Epithelial cell of esophagus (primary cell): ENCODE measurements at regions not wholly inside any gene's neighbourhood (a gene's known extent, or its start where the extent isn't known, plus 50 kb on each side); places are given as distances from the start of the nearest gene placed in this dataset.
"Not testable (repeated sequence)": the region's sequence is repeated elsewhere in the genome, so short reads cannot be mapped to it uniquely, and the experiment has no call there.

ENCODE experiments used
- DNase-seq: peaks from one replicate; pipeline ENCODE4 v3.0.0; 2010; ENCODE audit warnings: low read depth
- H3K4me3 ChIP-seq: 2 replicates; pipeline ENCODE4 v1.5.1; 2011; ENCODE audit warnings: mild to moderate bottlenecking, low read length, control low read depth
- CTCF ChIP-seq: IDR thresholded peaks from 2 replicates; pipeline ENCODE4 v1.5.1; 2011; ENCODE audit warnings: low read depth, mild to moderate bottlenecking, low read length, control low read depth, inconsistent platforms; ENCODE audit not compliant: insufficient read depth; ENCODE audit errors: missing control alignments

- no peak overlapping the region for H3K4me3 ChIP-seq
- no peak for TF ChIP-seq CTCF
- DNase-seq, result no peak
Measured at GRCh38 chr14:22249770-22250169, 339.3 kb downstream of the DAD1 start.

- no peak overlapping the region for H3K4me3 ChIP-seq
- DNase-seq, result peak; percentile 69
- no peak for TF ChIP-seq CTCF
Measured at GRCh38 chr14:22243971-22244581, 344.9 kb downstream of the DAD1 start.

- DNase-seq, H3K4me3 ChIP-seq: not testable (repeated sequence)
Measured at GRCh38 chr14:22238320-22238719, 350.7 kb downstream of the DAD1 start.

- TF ChIP-seq CTCF, result no peak
- no peak for DNase-seq
- H3K4me3 ChIP-seq, result no peak overlapping the region
Measured at GRCh38 chr14:22233377-22233776, 355.6 kb downstream of the DAD1 start.

- no peak for DNase-seq
- no peak for TF ChIP-seq CTCF
- H3K4me3 ChIP-seq, result no peak overlapping the region
Measured at GRCh38 chr14:22232933-22233332, 356.1 kb downstream of the DAD1 start.

- no peak overlapping the region for H3K4me3 ChIP-seq
- no peak for TF ChIP-seq CTCF
- DNase-seq, result no peak
Measured at GRCh38 chr14:22232486-22232885, 356.5 kb downstream of the DAD1 start.

GRCh38 chr14:22231018-22231417, 358.0 kb downstream of the DAD1 start:
- no peak for DNase-seq
- no peak overlapping the region for H3K4me3 ChIP-seq

More at GRCh38 chr14:22231018-22231417, 358.0 kb downstream of the DAD1 start:
- no peak for TF ChIP-seq CTCF
